Right atrium auricular region (tissue), 2 donors: ENCODE measurements at regions not wholly inside any gene's neighbourhood (a gene's known extent, or its start where the extent isn't known, plus 50 kb on each side); places are given as distances from the start of the nearest gene placed in this dataset.

ENCODE experiments used
- DNase-seq: peaks from one replicate; pipeline ENCODE4 v3.0.0-alpha.2; 2019; ENCODE audit warnings: low spot score
- H3K27ac ChIP-seq, 2 donors: fragments of 200-600 bp; sonication (generic); 1 replicate in 1 of 2; 2 replicates in 1 of 2; pipeline ENCODE4 v1.5.1; 2016 to 2019
- H3K27me3 ChIP-seq, 2 donors: fragments of 200-600 bp; sonication (generic); one replicate each; pipeline versions ENCODE4 v1.5.1 to v1.6.0; 2017 to 2019
- H3K36me3 ChIP-seq: fragments of 200-600 bp; sonication (generic); one replicate; pipeline ENCODE4 v1.5.1; 2016
- H3K4me1 ChIP-seq, 2 donors: fragments of 200-600 bp; sonication (generic); one replicate each; pipeline versions ENCODE4 v1.5.1 to v1.6.0; 2017 to 2019
- H3K4me3 ChIP-seq, 2 donors: fragments of 200-600 bp; sonication (generic); 1 replicate in 1 of 2; 2 replicates in 1 of 2; pipeline ENCODE4 v1.5.1; 2017 to 2019; ENCODE audit warnings: mild to moderate bottlenecking in 1 of 2, moderate library complexity in 1 of 2
- H3K9me3 ChIP-seq, 2 donors: fragments of 200-600 bp; sonication (generic); one replicate each; pipeline ENCODE4 v1.5.1; 2019
- CTCF ChIP-seq, 2 donors: fragments of 200-600 bp; sonication (generic); IDR thresholded peaks; one replicate each; pipeline ENCODE4 v1.5.1; 2019; ENCODE audit warnings: antibody characterized with exemption in 2 of 2

- TF ChIP-seq CTCF (IDR thresholded peaks at IDR 0.05): no peak
- Histone ChIP-seq H3K4me3 (no peak overlapping the region), H3K27ac (no peak overlapping the region), H3K4me1 (no peaks in the 10 kb centered on the region), H3K27me3 (no peaks in the 10 kb centered on the region), H3K36me3 (no peaks in the 10 kb centered on the region), H3K9me3 (no peaks in the 10 kb centered on the region)
- no peak for DNase-seq
Measured at GRCh38 chr2:118350621-118351020, 262.4 kb downstream of the INSIG2 start.

GRCh38 chr2:118349365-118349764 lies 261.1 kb downstream of the INSIG2 start:
- Histone ChIP-seq H3K4me1 (no peaks in the 10 kb centered on the region), H3K4me3 (no peak overlapping the region), H3K27me3 (no peaks in the 10 kb centered on the region), H3K27ac (no peak overlapping the region), H3K9me3 (no peaks in the 10 kb centered on the region), H3K36me3 (no peaks in the 10 kb centered on the region)
- no peak for TF ChIP-seq CTCF (IDR thresholded peaks at IDR 0.05)
- no peak for DNase-seq

DNA sequence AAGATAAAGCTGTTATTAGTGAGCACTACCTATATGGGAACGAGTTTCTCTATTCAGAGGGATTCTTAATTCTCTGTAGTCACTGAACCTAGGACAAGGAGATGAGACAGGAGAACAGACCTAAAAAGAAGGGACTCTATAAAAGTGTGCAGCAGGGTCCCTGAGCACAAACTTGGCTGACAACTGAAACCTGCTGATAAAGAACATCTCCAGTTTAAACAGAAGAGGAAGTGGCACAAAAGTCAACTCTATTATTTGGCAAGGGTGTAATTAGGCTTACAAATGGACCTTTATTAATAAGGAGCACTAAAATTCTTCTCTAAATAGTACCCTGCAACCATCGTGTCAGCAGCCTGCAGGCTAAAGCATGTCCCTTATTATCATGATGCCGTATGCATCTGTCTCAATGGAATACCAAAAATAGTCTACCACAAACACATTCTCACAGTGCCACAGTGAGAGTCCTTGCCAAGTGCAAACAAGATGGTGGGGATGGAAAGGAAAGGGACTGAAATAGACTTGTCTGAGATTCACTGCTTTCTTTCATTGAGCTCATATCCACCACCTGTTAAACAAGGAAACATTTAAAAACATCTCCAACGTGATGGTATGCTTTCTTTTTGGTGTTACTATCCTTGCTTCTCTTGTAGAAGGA lies 260.2 kb downstream of the INSIG2 start:
- no peaks in the 10 kb centered on the region for H3K9me3 ChIP-seq
- DNase-seq: no peak
- TF ChIP-seq CTCF (IDR thresholded peaks at IDR 0.05): no peak
- H3K4me3 ChIP-seq: no peak overlapping the region
- H3K27ac ChIP-seq: no peak overlapping the region
- no peaks in the 10 kb centered on the region for H3K27me3 ChIP-seq
- no peaks in the 10 kb centered on the region for H3K36me3 ChIP-seq
- no peaks in the 10 kb centered on the region for H3K4me1 ChIP-seq

- Histone ChIP-seq H3K27me3 (no peaks in the 10 kb centered on the region), H3K27ac (no peak overlapping the region), H3K36me3 (no peaks in the 10 kb centered on the region), H3K9me3 (no peaks in the 10 kb centered on the region), H3K4me3 (no peak overlapping the region), H3K4me1 (no peaks in the 10 kb centered on the region)
- DNase-seq: no peak
- TF ChIP-seq CTCF (IDR thresholded peaks at IDR 0.05): no peak
Measured at GRCh38 chr2:118345465-118345864, 257.2 kb downstream of the INSIG2 start.

DNA sequence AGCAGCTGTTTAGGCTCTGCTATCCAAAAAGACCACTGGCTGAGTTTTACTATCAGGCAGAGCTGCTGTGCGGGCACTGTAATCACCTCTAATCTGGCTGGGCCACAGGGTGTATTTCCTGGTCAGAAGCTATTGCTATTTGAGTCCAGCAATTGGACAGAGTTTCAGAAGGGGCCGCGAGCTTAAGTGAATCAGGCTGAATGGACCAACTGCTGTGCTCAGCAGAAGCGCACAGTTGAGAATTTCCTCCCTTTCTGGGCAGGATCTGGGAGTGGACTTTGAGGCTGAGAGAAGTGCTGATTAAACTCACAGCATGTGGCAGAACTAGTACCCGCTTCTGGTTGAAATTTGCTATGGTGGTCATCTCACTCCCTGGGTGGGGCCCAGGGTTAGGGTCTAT lies 251.8 kb downstream of the INSIG2 start:
- H3K27me3 ChIP-seq: no peaks in the 10 kb centered on the region
- no peaks in the 10 kb centered on the region for H3K4me1 ChIP-seq
- no peaks in the 10 kb centered on the region for H3K36me3 ChIP-seq
- H3K9me3 ChIP-seq: peaks cover 0 to 20% of the 10 kb centered on the region in 2 donors
- DNase-seq: no peak
- no peak for TF ChIP-seq CTCF (IDR thresholded peaks at IDR 0.05)
- H3K27ac ChIP-seq: no peak overlapping the region
- H3K4me3 ChIP-seq: no peak overlapping the region

DNA sequence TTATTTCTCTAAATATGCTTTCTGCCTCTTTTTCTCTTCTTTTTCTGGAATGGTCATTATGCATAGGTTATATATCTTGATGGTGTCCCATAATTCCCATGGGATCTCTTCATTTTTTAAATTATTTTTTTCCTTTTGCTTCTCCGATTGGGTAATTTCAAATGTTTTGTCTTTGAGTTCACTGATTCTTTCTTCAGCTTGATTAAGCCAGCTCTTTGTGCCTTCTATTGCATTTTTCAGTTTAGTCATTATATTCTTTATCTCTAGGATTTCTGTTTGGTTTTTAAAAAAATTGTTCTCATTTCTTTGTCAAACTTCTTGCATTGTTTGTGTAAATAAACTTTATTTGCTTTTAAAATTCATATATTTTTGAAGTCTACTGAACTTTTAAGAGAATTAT lies 251.1 kb downstream of the INSIG2 start:
- H3K36me3 ChIP-seq: no peaks in the 10 kb centered on the region
- H3K4me3 ChIP-seq: no peak overlapping the region
- no peaks in the 10 kb centered on the region for H3K27me3 ChIP-seq
- peaks cover 0 to 20% of the 10 kb centered on the region in 2 donors for H3K9me3 ChIP-seq
- no peak overlapping the region for H3K27ac ChIP-seq
- DNase-seq: no peak
- no peaks in the 10 kb centered on the region for H3K4me1 ChIP-seq
- no peak for TF ChIP-seq CTCF (IDR thresholded peaks at IDR 0.05)
